PC-3 (cell line): ENCODE measurements at regions not wholly inside any gene's neighbourhood (a gene's known extent, or its start where the extent isn't known, plus 50 kb on each side); places are given as distances from the start of the nearest gene placed in this dataset.

ENCODE experiments used
- EZH2 ChIP-seq: fragments of 300-600 bp; sonication (generic); IDR thresholded peaks from one replicate; pipeline ENCODE4 v1.6.1; 2017; ENCODE audit warnings: antibody characterized with exemption, mild to moderate bottlenecking, low read length; ENCODE audit not compliant: unreplicated experiment
- EZH2phosphoT487 ChIP-seq: fragments of 300-600 bp; sonication (generic); IDR thresholded peaks from 2 replicates; pipeline ENCODE4 v1.6.1; 2018; ENCODE audit warnings: mild to moderate bottlenecking, antibody characterized with exemption, low read length, borderline replicate concordance
- TF ChIP-seq, protein P1 (sequence below): fragments of 300-600 bp; sonication (generic); conservative IDR thresholded peaks from 2 replicates; pipeline ENCODE4 v1.5.1; 2017; ENCODE audit warnings: antibody characterized with exemption, low read depth, mild to moderate bottlenecking, low read length

DNA sequence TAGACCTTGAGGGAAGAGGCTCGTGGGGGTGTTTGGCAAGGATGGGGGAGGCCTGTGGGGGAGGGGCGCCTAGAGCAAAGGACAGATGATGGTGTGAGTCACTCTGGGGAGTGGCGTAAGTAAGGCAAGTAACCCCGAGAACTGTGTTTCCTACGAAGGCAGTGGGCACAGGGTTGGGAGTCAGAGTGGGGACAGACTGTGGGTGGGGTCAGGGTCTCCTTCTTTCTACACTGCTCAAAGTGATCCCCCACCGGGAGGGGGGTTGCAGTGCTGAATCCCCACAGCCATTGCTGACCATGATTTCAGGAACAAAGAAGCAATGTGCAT is 136.8 kb downstream of the TENT4A start:
- TF ChIP-seq, protein P1, sequence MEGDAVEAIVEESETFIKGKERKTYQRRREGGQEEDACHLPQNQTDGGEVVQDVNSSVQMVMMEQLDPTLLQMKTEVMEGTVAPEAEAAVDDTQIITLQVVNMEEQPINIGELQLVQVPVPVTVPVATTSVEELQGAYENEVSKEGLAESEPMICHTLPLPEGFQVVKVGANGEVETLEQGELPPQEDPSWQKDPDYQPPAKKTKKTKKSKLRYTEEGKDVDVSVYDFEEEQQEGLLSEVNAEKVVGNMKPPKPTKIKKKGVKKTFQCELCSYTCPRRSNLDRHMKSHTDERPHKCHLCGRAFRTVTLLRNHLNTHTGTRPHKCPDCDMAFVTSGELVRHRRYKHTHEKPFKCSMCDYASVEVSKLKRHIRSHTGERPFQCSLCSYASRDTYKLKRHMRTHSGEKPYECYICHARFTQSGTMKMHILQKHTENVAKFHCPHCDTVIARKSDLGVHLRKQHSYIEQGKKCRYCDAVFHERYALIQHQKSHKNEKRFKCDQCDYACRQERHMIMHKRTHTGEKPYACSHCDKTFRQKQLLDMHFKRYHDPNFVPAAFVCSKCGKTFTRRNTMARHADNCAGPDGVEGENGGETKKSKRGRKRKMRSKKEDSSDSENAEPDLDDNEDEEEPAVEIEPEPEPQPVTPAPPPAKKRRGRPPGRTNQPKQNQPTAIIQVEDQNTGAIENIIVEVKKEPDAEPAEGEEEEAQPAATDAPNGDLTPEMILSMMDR, result no peak
- TF ChIP-seq EZH2, result no peak
- no peak for TF ChIP-seq EZH2phosphoT487
